GM12872 (cell line): ENCODE measurements at regions not wholly inside any gene's neighbourhood (a gene's known extent, or its start where the extent isn't known, plus 50 kb on each side); places are given as distances from the start of the nearest gene placed in this dataset.

Source experiments
- CTCF ChIP-seq: IDR thresholded peaks from 3 replicates; pipeline ENCODE4 v1.5.1; 2011; ENCODE audit warnings: low read depth, mild to moderate bottlenecking, low read length, moderate library complexity; ENCODE audit not compliant: insufficient read depth

GRCh38 chr1:72547412-72547811, 265.1 kb upstream of the NEGR1 start:
- no peak for TF ChIP-seq CTCF

- no peak for TF ChIP-seq CTCF
These were observed 258.3 kb upstream of the NEGR1 start for GRCh38 chr1:72540674-72541073.

- no peak for TF ChIP-seq CTCF
These were observed 253.1 kb upstream of the NEGR1 start for GRCh38 chr1:72535470-72535869.

- no peak for TF ChIP-seq CTCF
These were observed 248.3 kb upstream of the NEGR1 start for GRCh38 chr1:72530646-72531045.

GRCh38 chr1:72526926-72527325, 244.6 kb upstream of the NEGR1 start:
- no peak for TF ChIP-seq CTCF

GRCh38 chr1:72524021-72524420, 241.7 kb upstream of the NEGR1 start:
- no peak for TF ChIP-seq CTCF

- no peak for TF ChIP-seq CTCF
These were observed 239.3 kb upstream of the NEGR1 start for GRCh38 chr1:72521659-72522058.

- no peak for TF ChIP-seq CTCF
These were observed 234.5 kb upstream of the NEGR1 start for GRCh38 chr1:72516826-72517225.
